COLO668 (cell line): ENCODE measurements at regions not wholly inside any gene's neighbourhood (a gene's known extent, or its start where the extent isn't known, plus 50 kb on each side); places are given as distances from the start of the nearest gene placed in this dataset.
A peak's percentile ranks its signal among the peaks of the same experiment; 100 is the strongest.

Source experiments
- DNase-seq: peaks from one replicate; lab custom pipeline; 2025; ENCODE audit not compliant: unreplicated experiment; lab: John Stamatoyannopoulos, UW

- DNase-seq, result no peak
These were observed 56.2 kb upstream of the ID2 start for GRCh38 chr2:8625399-8626300.

GRCh38 chr2:8626572-8626971 is 55.3 kb upstream of the ID2 start:
- DNase-seq, result no peak

GRCh38 chr2:8627019-8627691 is 54.7 kb upstream of the ID2 start:
- no peak for DNase-seq

- no peak for DNase-seq
These were observed 54.2 kb upstream of the ID2 start for GRCh38 chr2:8627692-8628085.

- DNase-seq, result no peak
These were observed 53.5 kb upstream of the ID2 start for GRCh38 chr2:8628179-8628865.

GRCh38 chr2:8628866-8629209 is 53.0 kb upstream of the ID2 start:
- no peak for DNase-seq

GRCh38 chr2:8629402-8629801 is 52.5 kb upstream of the ID2 start:
- no peak for DNase-seq

GRCh38 chr2:8630676-8631464 is 51.0 kb upstream of the ID2 start:
- no peak for DNase-seq

GRCh38 chr2:8631465-8632005 is 50.3 kb upstream of the ID2 start:
- peak; percentile 46 for DNase-seq
